MM.1S (cell line): ENCODE measurements at regions not wholly inside any gene's neighbourhood (a gene's known extent, or its start where the extent isn't known, plus 50 kb on each side); places are given as distances from the start of the nearest gene placed in this dataset.
"Not testable (repeated sequence)": the region's sequence is repeated elsewhere in the genome, so short reads cannot be mapped to it uniquely, and the experiment has no call there.

ENCODE experiments used
- DNase-seq: peaks from one replicate; pipeline ENCODE4 v3.0.0-alpha.2; 2015
- H2AFZ ChIP-seq: fragments of 300-600 bp; sonication (generic); 2 replicates; pipeline ENCODE4 v1.6.0; 2016; ENCODE audit warnings: antibody characterized with exemption, low read length
- H3F3A ChIP-seq: fragments of 300-600 bp; sonication (generic); 2 replicates; pipeline ENCODE4 v1.6.1; 2016; ENCODE audit warnings: mild to moderate bottlenecking, antibody characterized with exemption, low read length, moderate library complexity, mixed read lengths; ENCODE audit not compliant: insufficient read depth
- H3K27ac ChIP-seq: fragments of 300-600 bp; sonication (generic); 2 replicates; pipeline ENCODE4 v1.5.1; 2016; ENCODE audit warnings: mild to moderate bottlenecking, low read length
- H3K27me3 ChIP-seq: fragments of 300-600 bp; sonication (generic); replicated peaks from 2 replicates; pipeline ENCODE4 v1.6.0; 2016; ENCODE audit warnings: low read length; ENCODE audit not compliant: insufficient read depth
- H3K36me3 ChIP-seq: fragments of 300-600 bp; sonication (generic); replicated peaks from 2 replicates; pipeline ENCODE4 v1.6.1; 2016; ENCODE audit warnings: mild to moderate bottlenecking, low read length, mixed read lengths; ENCODE audit not compliant: insufficient read depth
- H3K4me1 ChIP-seq: fragments of 300-600 bp; sonication (generic); 2 replicates; pipeline ENCODE4 v1.6.1; 2016; ENCODE audit warnings: low read length, mixed read lengths
- H3K4me2 ChIP-seq: fragments of 300-600 bp; sonication (generic); 2 replicates; pipeline ENCODE4 v1.6.0; 2016; ENCODE audit warnings: low read depth, low read length
- H3K4me3 ChIP-seq: fragments of 300-600 bp; sonication (generic); 2 replicates; pipeline ENCODE4 v1.5.1; 2016; ENCODE audit warnings: low read length, mixed read lengths
- H3K79me2 ChIP-seq: fragments of 300-600 bp; sonication (generic); 2 replicates; pipeline ENCODE4 v1.6.1; 2016; ENCODE audit warnings: mixed run types, low read length, mixed read lengths
- H3K9ac ChIP-seq: fragments of 300-600 bp; sonication (generic); 2 replicates; pipeline ENCODE4 v1.6.1; 2016; ENCODE audit warnings: low read length, mixed read lengths
- H3K9me2 ChIP-seq: fragments of 300-600 bp; sonication (generic); replicated peaks from 2 replicates; pipeline ENCODE4 v1.6.1; 2016; ENCODE audit warnings: mild to moderate bottlenecking, low read length, mixed read lengths; ENCODE audit not compliant: insufficient read depth
- H3K9me3 ChIP-seq: fragments of 300-600 bp; sonication (generic); replicated peaks from 2 replicates; pipeline ENCODE4 v1.6.1; 2016; ENCODE audit warnings: mild to moderate bottlenecking, low read length, mixed read lengths; ENCODE audit not compliant: insufficient read depth
- H4K20me1 ChIP-seq: fragments of 300-600 bp; sonication (generic); 2 replicates; pipeline ENCODE4 v1.6.1; 2016; ENCODE audit warnings: mild to moderate bottlenecking, low read length, moderate library complexity, mixed read lengths; ENCODE audit not compliant: insufficient read depth
- EZH2 ChIP-seq: fragments of 300-600 bp; sonication (generic); optimal IDR thresholded peaks from 2 replicates; pipeline ENCODE3; 2017; ENCODE audit warnings: low read depth, mild to moderate bottlenecking, antibody characterized with exemption, low read length, mixed read lengths
- EZH2phosphoT487 ChIP-seq: fragments of 300-600 bp; sonication (generic); IDR thresholded peaks from 2 replicates; pipeline ENCODE4 v1.6.1; 2018; ENCODE audit warnings: antibody characterized with exemption, low read length
- TF ChIP-seq, protein P1 (sequence below): fragments of 300-600 bp; sonication (generic); IDR thresholded peaks from 2 replicates; pipeline ENCODE4 v1.5.1; 2016; ENCODE audit warnings: antibody characterized with exemption, low read length, mixed read lengths

- Histone ChIP-seq H2AFZ (no peak overlapping the region), H3K4me2 (no peak overlapping the region), H3K4me1 (no peaks in the 10 kb centered on the region), H4K20me1 (no peaks in the 10 kb centered on the region), H3K9ac (no peak overlapping the region), H3K9me2 (no peaks in the 10 kb centered on the region), H3F3A (no peaks in the 10 kb centered on the region), H3K9me3 (no peaks in the 10 kb centered on the region), H3K4me3 (no peak overlapping the region), H3K27me3 (no peaks in the 10 kb centered on the region), H3K79me2 (no peaks in the 10 kb centered on the region), H3K36me3 (no peaks in the 10 kb centered on the region), H3K27ac (no peak overlapping the region)
- no peak for DNase-seq
- no peak for TF ChIP-seq EZH2
- TF ChIP-seq EZH2phosphoT487, result no peak
Measured at GRCh38 chr1:229920683-229921082, 146.4 kb upstream of the GALNT2 start.

DNA sequence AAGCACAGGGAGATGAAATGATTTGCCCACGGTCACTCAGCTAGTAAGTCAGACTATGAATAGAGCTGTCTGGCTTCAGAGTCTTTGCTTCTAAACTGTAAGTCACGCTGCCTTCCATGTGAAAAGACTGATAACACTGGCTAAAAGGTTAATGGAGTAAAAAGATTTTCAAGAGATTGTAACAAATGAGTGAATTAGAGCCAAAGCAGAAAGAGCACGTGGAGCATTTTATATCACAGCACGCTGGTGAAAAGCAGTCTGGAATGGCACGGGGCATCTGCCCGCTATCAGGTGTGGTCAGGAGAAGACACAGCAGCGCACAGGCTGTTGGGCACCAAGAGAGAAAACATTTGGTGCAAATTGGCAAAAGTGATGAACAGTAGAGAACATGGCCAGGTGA, 144.8 kb upstream of the GALNT2 start:
- Histone ChIP-seq H3K27ac (no peak overlapping the region), H3K4me2 (no peak overlapping the region), H3K9me2 (no peaks in the 10 kb centered on the region), H2AFZ (no peak overlapping the region), H3K4me3 (no peak overlapping the region), H3K27me3 (no peaks in the 10 kb centered on the region), H3K4me1 (no peaks in the 10 kb centered on the region), H3K36me3 (no peaks in the 10 kb centered on the region), H3K9me3 (no peaks in the 10 kb centered on the region), H4K20me1 (no peaks in the 10 kb centered on the region), H3K9ac (no peak overlapping the region), H3K79me2 (no peaks in the 10 kb centered on the region), H3F3A (no peaks in the 10 kb centered on the region)
- TF ChIP-seq, protein P1, sequence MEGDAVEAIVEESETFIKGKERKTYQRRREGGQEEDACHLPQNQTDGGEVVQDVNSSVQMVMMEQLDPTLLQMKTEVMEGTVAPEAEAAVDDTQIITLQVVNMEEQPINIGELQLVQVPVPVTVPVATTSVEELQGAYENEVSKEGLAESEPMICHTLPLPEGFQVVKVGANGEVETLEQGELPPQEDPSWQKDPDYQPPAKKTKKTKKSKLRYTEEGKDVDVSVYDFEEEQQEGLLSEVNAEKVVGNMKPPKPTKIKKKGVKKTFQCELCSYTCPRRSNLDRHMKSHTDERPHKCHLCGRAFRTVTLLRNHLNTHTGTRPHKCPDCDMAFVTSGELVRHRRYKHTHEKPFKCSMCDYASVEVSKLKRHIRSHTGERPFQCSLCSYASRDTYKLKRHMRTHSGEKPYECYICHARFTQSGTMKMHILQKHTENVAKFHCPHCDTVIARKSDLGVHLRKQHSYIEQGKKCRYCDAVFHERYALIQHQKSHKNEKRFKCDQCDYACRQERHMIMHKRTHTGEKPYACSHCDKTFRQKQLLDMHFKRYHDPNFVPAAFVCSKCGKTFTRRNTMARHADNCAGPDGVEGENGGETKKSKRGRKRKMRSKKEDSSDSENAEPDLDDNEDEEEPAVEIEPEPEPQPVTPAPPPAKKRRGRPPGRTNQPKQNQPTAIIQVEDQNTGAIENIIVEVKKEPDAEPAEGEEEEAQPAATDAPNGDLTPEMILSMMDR, result no peak
- no peak for TF ChIP-seq EZH2
- no peak for TF ChIP-seq EZH2phosphoT487
- no peak for DNase-seq

DNA sequence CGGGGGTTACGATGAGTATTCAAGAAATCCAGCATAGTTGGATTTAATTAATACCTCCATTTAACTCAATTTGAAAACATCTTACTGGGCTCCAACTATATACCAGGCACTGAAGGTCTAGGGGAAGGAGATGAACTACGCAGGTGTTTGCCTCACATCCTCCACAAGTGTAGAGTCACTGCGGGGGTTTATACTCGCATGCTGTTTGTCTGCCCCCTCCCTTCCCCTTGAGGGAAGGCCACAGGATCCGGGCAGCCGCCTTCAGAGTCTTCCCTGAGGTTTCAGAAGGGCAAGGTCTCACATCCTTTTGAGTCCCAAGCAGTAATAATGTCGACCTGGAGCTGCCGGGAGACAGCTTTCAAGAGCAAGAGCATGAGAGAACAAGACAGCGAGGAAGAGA, 142.4 kb upstream of the GALNT2 start:
- H3K79me2 ChIP-seq, result no peaks in the 10 kb centered on the region
- no peaks in the 10 kb centered on the region for H3K4me1 ChIP-seq
- no peak overlapping the region for H3K4me3 ChIP-seq
- H3K9me2 ChIP-seq, result no peaks in the 10 kb centered on the region
- no peak overlapping the region for H3K27ac ChIP-seq
- no peaks in the 10 kb centered on the region for H3K9me3 ChIP-seq
- no peak for TF ChIP-seq EZH2phosphoT487
- no peak for TF ChIP-seq EZH2
- TF ChIP-seq, protein P1, result no peak
- no peak overlapping the region for H3K9ac ChIP-seq
- DNase-seq, result no peak
- no peaks in the 10 kb centered on the region for H3K36me3 ChIP-seq
- H3K27me3 ChIP-seq, result no peaks in the 10 kb centered on the region
- no peaks in the 10 kb centered on the region for H3F3A ChIP-seq
- no peaks in the 10 kb centered on the region for H4K20me1 ChIP-seq
- no peak overlapping the region for H2AFZ ChIP-seq
- H3K4me2 ChIP-seq, result no peak overlapping the region

DNA sequence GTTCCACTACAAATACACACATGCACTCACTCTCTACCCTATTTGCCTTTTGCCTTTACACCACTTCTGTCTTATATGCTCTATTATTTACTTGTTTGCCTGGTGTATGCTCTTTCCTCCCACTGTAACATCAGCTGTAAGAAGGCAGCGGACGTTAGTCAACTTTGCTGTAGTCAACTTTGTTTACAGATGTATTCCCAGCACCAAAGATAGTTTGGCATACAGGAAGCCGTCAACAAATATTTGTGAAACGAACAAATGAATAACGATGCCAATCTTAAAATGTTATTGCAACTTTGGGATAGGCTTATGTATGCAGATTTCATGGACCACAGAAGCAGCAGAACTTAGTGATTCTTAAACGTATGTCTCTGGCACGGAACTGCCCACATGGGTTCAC, 138.3 kb upstream of the GALNT2 start:
- DNase-seq, result no peak
- H3K9ac ChIP-seq, result no peak overlapping the region
- TF ChIP-seq, protein P1, result no peak
- TF ChIP-seq EZH2, result no peak
- no peak for TF ChIP-seq EZH2phosphoT487
- H3K9me2 ChIP-seq, result no peaks in the 10 kb centered on the region
- no peak overlapping the region for H2AFZ ChIP-seq
- H3K27ac ChIP-seq, result no peak overlapping the region
- no peaks in the 10 kb centered on the region for H3K27me3 ChIP-seq
- H3F3A ChIP-seq, result no peaks in the 10 kb centered on the region
- no peaks in the 10 kb centered on the region for H3K79me2 ChIP-seq
- H3K4me2 ChIP-seq, result no peak overlapping the region
- H4K20me1 ChIP-seq, result no peaks in the 10 kb centered on the region
- no peak overlapping the region for H3K4me3 ChIP-seq
- no peaks in the 10 kb centered on the region for H3K9me3 ChIP-seq
- H3K4me1 ChIP-seq, result no peaks in the 10 kb centered on the region
- no peaks in the 10 kb centered on the region for H3K36me3 ChIP-seq

DNA sequence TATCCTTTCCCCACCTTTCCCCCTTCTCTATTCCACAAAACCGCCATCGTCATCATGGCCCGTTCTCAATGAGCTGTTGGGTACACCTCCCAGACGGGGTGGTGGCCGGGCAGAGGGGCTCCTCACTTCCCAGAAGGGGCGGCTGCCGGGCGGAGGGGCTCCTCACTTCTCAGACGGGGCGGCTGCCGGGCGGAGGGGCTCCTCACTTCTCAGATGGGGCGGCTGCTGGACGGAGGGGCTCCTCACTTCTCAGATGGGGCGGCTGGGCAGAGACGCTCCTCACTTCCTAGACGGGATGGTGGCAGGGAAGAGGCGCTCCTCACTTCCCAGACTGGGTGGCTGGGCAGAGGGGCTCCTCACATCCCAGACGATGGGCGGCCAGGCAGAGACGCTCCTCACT, 135.3 kb upstream of the GALNT2 start:
- not testable (repeated sequence) for H3K79me2 ChIP-seq, H3K36me3 ChIP-seq, H4K20me1 ChIP-seq, H3K27ac ChIP-seq, H3K9me2 ChIP-seq, H3K4me2 ChIP-seq, H3K9ac ChIP-seq, H3K27me3 ChIP-seq, H3F3A ChIP-seq, H3K4me3 ChIP-seq, DNase-seq, H3K4me1 ChIP-seq, H2AFZ ChIP-seq, H3K9me3 ChIP-seq

- not testable (repeated sequence) for H3K4me2 ChIP-seq
Measured at GRCh38 chr1:229935157-229935556, 131.9 kb upstream of the GALNT2 start.

More at GRCh38 chr1:229935157-229935556, 131.9 kb upstream of the GALNT2 start:
- H3K27me3 ChIP-seq, H3K79me2 ChIP-seq, H3K9me2 ChIP-seq, H3K27ac ChIP-seq, H4K20me1 ChIP-seq, H3K36me3 ChIP-seq, H3K9me3 ChIP-seq, H3K4me3 ChIP-seq, H3K9ac ChIP-seq, H2AFZ ChIP-seq, DNase-seq, H3F3A ChIP-seq, H3K4me1 ChIP-seq: not testable (repeated sequence)
